ENCODE measurements at regions not wholly inside any gene's neighbourhood (a gene's known extent, or its start where the extent isn't known, plus 50 kb on each side); places are given as distances from the start of the nearest gene placed in this dataset.

GRCh38 chr2:196259507-196260481 lies 88.4 kb upstream of the STK17B start:
- TF ChIP-seq CTCF (IDR thresholded peaks at IDR 0.05; ENCODE audit: low read depth, low read length): no peak
- TF ChIP-seq EZH2phosphoT487 (IDR thresholded peaks at IDR 0.05; ENCODE audit: low read depth): no peak

Measured in OCI-LY3 (cell line).